Kasumi-1 (cell line): ENCODE measurements at regions not wholly inside any gene's neighbourhood (a gene's known extent, or its start where the extent isn't known, plus 50 kb on each side); places are given as distances from the start of the nearest gene placed in this dataset.

Experiments used
- DNase-seq, 2 experiments: peaks; one replicate each; lab custom pipeline; 2025; lab: John Stamatoyannopoulos, UW

- DNase-seq, result no peak
Observed at GRCh38 chr5:52674815-52675545, 112.7 kb upstream of the ITGA1 start.

GRCh38 chr5:52682492-52682891, 105.2 kb upstream of the ITGA1 start:
- DNase-seq, result no peak

- no peak for DNase-seq
Observed at GRCh38 chr5:52684051-52684450, 103.7 kb upstream of the ITGA1 start.

- DNase-seq, result no peak
Observed at GRCh38 chr5:52685566-52685965, 102.2 kb upstream of the ITGA1 start.

- no peak for DNase-seq
Observed at GRCh38 chr5:52685971-52686370, 101.7 kb upstream of the ITGA1 start.

- DNase-seq, result no peak
Observed at GRCh38 chr5:52690236-52690768, 97.4 kb upstream of the ITGA1 start.

GRCh38 chr5:52692039-52692438, 95.7 kb upstream of the ITGA1 start:
- DNase-seq, result no peak

- DNase-seq, result no peak
Observed at GRCh38 chr5:52692606-52693005, 95.1 kb upstream of the ITGA1 start.

GRCh38 chr5:52693280-52693679, 94.4 kb upstream of the ITGA1 start:
- DNase-seq, result peak in 1 of 2 experiments; percentile 7

GRCh38 chr5:52693836-52694235, 93.9 kb upstream of the ITGA1 start:
- no peak for DNase-seq

GRCh38 chr5:52694648-52695047, 93.1 kb upstream of the ITGA1 start:
- no peak for DNase-seq

GRCh38 chr5:52702877-52703276, 84.8 kb upstream of the ITGA1 start:
- DNase-seq, result peak; percentile 44 to 58

- DNase-seq, result no peak
Observed at GRCh38 chr5:52703321-52703720, 84.4 kb upstream of the ITGA1 start.

- DNase-seq, result peak; percentile 30 to 37
Observed at GRCh38 chr5:52705720-52706119, 82.0 kb upstream of the ITGA1 start.

GRCh38 chr5:52706775-52707174, 80.9 kb upstream of the ITGA1 start:
- no peak for DNase-seq

GRCh38 chr5:52707616-52708015, 80.1 kb upstream of the ITGA1 start:
- DNase-seq, result no peak

- DNase-seq, result no peak
Observed at GRCh38 chr5:52708463-52708862, 79.3 kb upstream of the ITGA1 start.

- no peak for DNase-seq
Observed at GRCh38 chr5:52709167-52709925, 78.4 kb upstream of the ITGA1 start.

GRCh38 chr5:52710310-52710971, 77.3 kb upstream of the ITGA1 start:
- no peak for DNase-seq

GRCh38 chr5:52710972-52711596, 76.6 kb upstream of the ITGA1 start:
- no peak for DNase-seq

GRCh38 chr5:52712354-52712753, 75.4 kb upstream of the ITGA1 start:
- no peak for DNase-seq

GRCh38 chr5:52725065-52725746, 62.5 kb upstream of the ITGA1 start:
- DNase-seq, result peak; percentile 54 to 61
